HG03025 (cell line): ENCODE measurements at regions not wholly inside any gene's neighbourhood (a gene's known extent, or its start where the extent isn't known, plus 50 kb on each side); places are given as distances from the start of the nearest gene placed in this dataset.

ENCODE experiments used
- ATAC-seq: cut with Tn5 transposase; IDR thresholded peaks from one replicate; pipeline ENCODE4 v1.9.1; 2021; ENCODE audit warnings: mild to moderate bottlenecking, moderate library complexity; ENCODE audit not compliant: unreplicated experiment, low FRiP score

- ATAC-seq, result no peak
These were observed 250.6 kb upstream of the NDST3 start for GRCh38 chr4:117783716-117784115.

GRCh38 chr4:117784266-117784665, 250.0 kb upstream of the NDST3 start:
- no peak for ATAC-seq

GRCh38 chr4:117786566-117786965, 247.7 kb upstream of the NDST3 start:
- no peak for ATAC-seq

- ATAC-seq, result no peak
These were observed 240.3 kb upstream of the NDST3 start for GRCh38 chr4:117793845-117794480.

GRCh38 chr4:117796677-117797076, 237.6 kb upstream of the NDST3 start:
- no peak for ATAC-seq

GRCh38 chr4:117800636-117801035, 233.7 kb upstream of the NDST3 start:
- ATAC-seq, result no peak

GRCh38 chr4:117801756-117802155, 232.5 kb upstream of the NDST3 start:
- ATAC-seq, result no peak

- ATAC-seq, result no peak
These were observed 222.6 kb upstream of the NDST3 start for GRCh38 chr4:117811731-117812130.

GRCh38 chr4:117814277-117815246, 219.7 kb upstream of the NDST3 start:
- no peak for ATAC-seq

GRCh38 chr4:117817301-117817700, 217.0 kb upstream of the NDST3 start:
- ATAC-seq, result no peak

GRCh38 chr4:117821834-117822233, 212.5 kb upstream of the NDST3 start:
- no peak for ATAC-seq

GRCh38 chr4:117823388-117823787, 210.9 kb upstream of the NDST3 start:
- ATAC-seq, result no peak

- no peak for ATAC-seq
These were observed 208.7 kb upstream of the NDST3 start for GRCh38 chr4:117825600-117825999.

GRCh38 chr4:117831060-117831683, 203.1 kb upstream of the NDST3 start:
- ATAC-seq, result no peak

GRCh38 chr4:117835566-117835965, 198.7 kb upstream of the NDST3 start:
- ATAC-seq, result no peak

GRCh38 chr4:117844594-117844993, 189.7 kb upstream of the NDST3 start:
- no peak for ATAC-seq

GRCh38 chr4:117845270-117845669, 189.0 kb upstream of the NDST3 start:
- ATAC-seq, result no peak

GRCh38 chr4:117847849-117848248, 186.4 kb upstream of the NDST3 start:
- ATAC-seq, result no peak

- ATAC-seq, result no peak
These were observed 166.1 kb upstream of the NDST3 start for GRCh38 chr4:117868201-117868600.

- ATAC-seq, result no peak
These were observed 160.5 kb upstream of the NDST3 start for GRCh38 chr4:117873779-117874178.

GRCh38 chr4:117874216-117874615, 160.1 kb upstream of the NDST3 start:
- ATAC-seq, result no peak
